HG03521 (cell line): ENCODE measurements at regions not wholly inside any gene's neighbourhood (a gene's known extent, or its start where the extent isn't known, plus 50 kb on each side); places are given as distances from the start of the nearest gene placed in this dataset.

Source experiments
- ATAC-seq: cut with Tn5 transposase; IDR thresholded peaks from one replicate; pipeline ENCODE4 v1.9.1; 2021; ENCODE audit warnings: mild to moderate bottlenecking, moderate library complexity; ENCODE audit not compliant: unreplicated experiment

DNA sequence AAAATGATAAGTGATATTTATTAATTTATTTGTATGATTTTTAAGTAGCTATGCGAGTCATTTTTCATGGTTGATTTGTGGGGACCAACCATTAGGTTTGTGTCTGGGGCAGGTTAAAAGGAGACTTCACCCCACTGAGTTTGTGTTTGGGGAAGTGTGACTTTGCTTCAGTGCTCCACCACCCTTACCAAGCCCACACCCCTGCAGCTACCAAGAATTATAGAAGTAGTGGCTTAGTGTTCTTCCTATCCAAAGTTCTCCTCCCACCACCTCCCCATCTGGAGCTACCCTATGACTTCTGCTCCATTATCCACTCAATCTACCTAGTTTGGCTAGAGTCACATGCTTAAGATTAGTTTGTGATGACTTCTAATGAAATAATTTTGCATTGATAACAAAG lies 182.1 kb upstream of the ZEB2 start:
- no peak for ATAC-seq

DNA sequence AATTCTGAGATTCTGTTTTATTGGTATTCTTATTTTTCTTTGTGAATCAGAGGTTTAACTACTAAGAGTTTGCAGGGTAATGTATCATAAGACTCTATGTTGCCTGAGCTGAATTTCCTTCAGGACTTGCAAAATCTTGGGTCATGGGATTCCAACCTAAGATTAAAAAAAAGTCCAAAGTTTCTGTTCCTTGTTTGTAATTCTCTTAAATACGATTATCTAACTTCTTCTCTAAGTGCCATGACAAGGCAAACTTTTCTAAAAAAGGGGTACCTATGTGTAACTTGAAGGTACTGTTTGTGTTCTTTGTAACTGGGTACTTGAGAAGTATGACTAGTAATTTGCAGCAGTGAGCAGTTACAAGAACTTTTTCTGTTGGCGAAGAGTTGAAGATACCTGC lies 181.3 kb upstream of the ZEB2 start:
- no peak for ATAC-seq

DNA sequence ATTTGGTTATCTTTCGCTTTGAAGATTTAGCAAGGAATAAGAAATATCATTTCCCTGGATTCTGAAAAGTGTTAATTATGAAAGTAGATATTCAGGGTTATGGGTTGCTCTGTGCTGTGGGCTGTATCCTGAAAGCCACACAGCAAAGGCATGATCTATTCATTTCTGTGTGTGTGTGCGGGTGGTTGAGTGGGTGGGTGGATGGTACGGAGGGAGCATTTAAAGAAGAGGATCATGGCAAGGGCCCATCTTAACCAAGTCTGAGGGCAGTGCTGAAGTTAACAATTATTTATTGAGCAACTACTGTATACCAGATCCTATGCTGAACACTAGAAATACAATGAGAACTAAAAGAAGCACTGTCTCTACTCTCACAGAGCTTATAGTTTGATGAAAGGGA lies 178.2 kb upstream of the ZEB2 start:
- no peak for ATAC-seq

DNA sequence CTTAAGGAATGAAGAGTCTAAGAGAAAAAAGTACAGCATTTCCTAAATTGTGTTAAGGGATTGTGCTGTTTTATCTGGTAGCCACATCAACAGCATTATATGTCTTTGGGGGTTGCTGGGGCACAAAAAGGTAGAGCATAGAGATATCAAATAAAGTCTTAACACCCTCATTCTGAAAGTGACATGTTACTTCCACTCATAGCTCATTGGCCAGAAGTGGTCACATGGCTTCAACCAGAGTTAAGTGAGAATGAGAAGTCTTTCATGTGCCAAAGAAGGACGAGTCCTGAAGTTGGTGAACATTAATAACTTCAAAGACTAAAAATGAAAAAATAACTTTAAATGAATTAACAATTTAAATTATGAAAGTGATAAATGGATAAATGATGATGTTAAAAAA lies 175.7 kb upstream of the ZEB2 start:
- no peak for ATAC-seq

DNA sequence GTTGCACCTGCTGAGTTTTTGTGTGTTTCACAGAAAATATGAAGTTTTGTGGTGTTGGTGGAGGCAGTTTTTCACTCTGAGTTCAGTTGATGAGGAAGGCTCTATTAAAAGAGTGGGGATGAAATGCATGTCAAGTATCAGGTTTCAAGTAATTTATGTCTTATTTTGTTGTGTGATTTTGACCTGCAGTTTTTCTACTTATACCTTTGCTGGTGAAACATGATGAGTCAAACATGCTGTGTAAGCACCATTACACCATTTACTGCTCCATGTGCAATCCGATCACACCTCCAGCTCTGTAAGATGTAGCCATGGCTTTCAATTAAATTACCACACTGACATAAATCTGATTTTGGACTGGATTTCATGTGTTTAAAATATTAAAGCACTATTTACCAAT lies 174.5 kb upstream of the ZEB2 start:
- no peak for ATAC-seq

DNA sequence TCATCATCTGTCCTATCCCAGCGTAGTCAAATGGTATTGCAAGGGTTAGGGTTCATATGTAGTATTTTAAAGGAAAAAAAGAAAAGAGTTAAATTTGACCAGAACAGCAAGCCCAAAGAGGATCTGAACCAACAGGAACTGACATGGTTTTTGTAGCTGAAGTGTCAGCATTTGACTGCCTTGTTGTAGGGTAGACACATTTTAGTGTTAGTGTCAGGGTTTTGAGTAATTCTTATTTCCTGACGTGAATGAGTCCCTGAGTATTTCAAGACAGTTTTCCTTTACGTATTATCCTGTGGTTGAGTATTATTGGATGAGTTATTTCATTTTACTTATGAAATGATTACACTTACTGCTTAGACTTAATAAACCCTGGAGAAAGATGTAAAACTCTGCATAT lies 173.3 kb upstream of the ZEB2 start:
- no peak for ATAC-seq

DNA sequence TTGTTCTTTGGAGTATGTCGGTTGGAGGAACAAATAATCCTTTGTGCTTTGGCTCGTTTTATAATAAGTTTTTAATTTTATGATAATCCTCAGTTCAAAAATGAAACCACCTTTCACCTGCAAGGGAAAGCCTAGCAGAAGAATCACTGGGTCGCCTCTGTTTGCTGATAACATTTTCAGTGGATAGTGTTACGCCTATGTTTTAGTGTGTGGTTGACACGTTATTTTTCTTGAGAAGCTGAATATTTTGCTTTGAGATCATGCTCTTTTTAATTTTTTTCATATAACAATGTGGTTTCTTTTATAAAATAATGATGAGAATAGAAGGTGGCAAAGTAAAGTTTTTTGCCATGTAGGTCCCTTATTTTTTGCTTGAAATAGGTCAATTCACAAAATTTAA lies 172.7 kb upstream of the ZEB2 start:
- ATAC-seq = no peak

DNA sequence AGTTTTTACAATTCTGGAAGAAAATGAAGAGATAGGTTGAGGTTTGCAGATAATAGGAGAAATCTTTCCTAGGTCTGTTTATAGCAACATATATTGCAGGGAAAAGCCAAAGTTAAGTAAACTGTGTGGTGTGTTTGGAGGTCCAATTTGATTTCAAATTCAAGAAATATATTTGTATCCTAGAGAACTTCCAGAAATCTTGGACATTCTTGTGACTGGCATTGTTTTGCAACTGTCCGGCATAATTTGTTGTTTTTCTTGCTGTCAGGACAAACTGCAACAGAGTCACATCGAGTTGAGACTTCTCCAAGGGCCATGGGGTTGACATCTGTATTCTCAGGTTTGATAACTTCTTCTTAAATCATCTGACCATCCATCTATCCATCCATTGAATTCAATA lies 170.9 kb upstream of the ZEB2 start:
- no peak for ATAC-seq

DNA sequence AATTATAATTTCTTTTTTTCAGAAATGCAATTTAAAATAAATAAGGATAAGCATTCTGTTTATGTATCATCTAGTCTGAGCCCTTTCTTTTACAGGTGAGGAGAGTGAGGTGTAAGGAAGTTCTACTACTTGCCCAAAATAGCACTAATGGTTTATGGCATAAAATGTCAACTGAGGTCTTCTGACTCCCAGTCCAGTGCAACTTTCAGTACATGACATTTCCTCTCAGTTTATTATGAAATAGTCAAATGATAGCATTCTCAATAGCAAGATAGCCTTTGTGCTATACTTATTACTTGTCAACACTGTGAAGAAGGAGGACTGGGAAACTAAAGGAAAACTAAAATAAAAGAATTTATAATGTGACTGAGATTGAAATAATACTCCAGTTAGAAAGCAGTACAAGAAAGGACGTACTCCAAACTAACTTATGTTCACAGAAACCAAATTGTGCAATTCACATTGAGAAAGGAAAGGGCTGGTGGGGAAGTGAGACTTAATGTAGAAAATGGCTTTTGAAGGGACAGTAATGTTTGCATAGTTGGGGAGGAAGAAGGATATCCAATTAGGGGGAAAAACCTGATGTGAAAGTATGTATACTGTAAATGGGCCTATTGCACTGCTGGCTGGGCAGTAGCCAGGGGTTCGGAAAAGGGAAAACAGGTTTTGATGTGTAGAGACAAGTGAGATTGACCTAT lies 166.7 kb upstream of the ZEB2 start:
- no peak for ATAC-seq

DNA sequence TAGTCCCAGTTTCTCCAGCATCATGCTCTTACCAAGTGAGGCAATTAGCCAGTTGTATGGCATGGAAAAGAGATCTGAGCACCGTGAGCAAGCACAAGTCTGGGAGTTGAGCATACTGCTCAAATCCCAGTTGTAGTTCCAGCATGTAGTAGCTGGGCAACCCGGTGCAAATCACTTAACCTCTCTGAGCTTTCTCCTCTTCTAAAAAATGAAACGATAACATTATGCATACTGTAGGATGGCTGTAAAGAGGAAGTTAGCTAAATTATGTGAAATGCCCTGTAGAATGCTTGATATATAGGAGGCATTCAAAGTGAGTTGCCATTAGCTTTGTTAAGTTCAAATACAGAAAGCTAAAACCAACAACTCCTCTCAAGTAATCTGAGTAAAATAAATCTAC lies 164.0 kb upstream of the ZEB2 start:
- no peak for ATAC-seq

DNA sequence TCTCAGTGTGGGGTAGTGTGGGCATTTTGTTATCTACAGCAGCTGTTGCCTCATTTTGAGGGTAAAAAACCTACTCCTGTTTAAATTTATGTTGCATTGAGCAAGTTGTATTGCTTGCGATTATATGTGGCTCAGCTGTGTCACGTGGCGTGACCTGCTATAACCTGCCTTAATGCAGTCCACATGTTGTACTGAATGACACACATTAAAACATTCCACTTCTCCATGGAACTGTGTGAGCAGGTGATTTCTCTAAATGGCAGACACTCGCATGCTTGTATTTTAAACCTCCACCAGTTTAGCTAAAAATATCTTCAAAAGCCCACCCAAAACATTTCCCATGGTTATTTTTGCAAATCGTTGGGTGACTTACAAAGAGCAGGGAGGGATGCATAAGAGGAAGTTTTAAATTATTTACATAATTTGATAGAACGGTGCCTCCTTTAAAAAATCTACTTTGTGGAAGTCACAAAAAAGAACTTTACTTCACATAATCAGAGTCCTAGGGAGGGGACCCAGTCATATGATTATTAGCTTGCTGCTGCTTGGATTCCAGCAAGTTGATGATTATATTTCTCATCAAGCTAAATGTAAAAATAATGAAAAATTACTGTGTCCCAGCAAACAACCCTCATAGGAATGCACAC lies 163.3 kb upstream of the ZEB2 start:
- ATAC-seq = no peak

DNA sequence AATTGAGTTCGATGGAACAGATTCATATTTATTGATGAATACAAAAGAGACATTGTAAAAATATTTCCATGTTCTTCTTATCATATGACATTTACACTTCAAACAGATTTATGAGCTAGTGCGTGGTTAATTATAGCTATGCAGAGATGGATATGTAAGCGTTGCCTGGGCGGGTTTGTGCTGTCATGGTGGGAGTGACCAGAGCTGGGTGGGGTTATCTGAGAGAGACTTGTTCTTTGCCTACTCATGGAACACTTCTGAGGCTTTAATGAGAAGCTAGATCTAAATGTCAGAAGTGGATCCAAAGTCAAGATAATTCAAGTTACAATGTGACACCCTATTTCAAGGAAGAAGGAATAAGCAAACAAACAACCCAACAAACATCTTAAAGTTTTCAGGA lies 162.3 kb upstream of the ZEB2 start:
- ATAC-seq = no peak

DNA sequence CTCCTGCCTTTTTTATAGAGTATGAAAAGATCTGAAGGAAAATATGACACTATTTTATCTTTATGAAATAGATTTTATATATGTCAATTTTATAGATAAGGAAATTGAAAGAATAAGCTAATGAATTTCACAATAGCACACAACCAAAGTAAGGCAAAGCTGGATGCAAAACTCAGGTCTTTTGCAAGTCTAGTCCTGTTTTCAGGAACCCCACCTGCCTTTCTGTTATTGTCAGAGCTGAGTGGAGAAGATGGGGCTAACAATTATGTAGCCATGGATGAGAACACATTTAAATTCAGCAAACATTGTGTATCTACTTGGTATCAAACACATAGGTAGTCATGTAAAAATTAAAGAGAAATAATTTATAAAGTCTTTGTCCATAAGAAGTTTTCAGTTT lies 161.5 kb upstream of the ZEB2 start:
- no peak for ATAC-seq

DNA sequence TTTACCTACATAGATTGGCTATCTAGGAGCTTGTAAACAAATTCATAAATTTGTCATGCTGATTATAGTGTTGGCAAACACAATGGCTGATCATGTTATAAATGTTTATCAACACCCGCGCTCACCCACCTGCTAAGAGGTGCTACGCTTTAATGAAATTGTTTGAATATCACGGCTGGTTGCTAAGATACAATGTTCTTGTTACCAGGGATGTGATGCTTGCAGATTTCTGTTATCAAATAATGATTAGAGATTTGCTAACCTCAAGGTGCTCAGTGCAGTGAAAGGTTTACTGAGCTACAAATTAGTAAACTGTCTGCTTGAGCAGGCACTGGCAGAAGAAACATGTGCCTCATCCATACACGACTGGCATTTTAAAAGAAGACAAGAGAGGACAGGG lies 160.0 kb upstream of the ZEB2 start:
- ATAC-seq = no peak

DNA sequence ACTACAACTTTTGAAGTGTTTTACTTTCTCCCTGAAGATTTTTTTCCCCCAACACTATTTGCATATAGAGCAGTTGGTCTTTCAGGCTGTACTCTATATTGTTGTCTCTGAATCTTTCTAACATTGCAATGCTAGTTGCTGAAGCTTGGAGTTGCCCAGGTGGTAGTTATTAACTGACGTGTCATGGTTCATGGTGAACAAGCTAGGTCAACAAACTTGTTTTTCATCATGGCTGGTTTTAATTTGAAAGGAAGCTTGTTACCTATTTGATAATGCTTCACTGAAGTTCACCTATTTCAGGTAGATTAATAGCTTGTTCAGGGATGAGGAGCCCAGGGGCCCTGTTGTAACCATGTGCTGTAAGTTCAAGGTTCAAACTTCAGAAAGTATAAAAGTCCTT lies 158.8 kb upstream of the ZEB2 start:
- no peak for ATAC-seq

DNA sequence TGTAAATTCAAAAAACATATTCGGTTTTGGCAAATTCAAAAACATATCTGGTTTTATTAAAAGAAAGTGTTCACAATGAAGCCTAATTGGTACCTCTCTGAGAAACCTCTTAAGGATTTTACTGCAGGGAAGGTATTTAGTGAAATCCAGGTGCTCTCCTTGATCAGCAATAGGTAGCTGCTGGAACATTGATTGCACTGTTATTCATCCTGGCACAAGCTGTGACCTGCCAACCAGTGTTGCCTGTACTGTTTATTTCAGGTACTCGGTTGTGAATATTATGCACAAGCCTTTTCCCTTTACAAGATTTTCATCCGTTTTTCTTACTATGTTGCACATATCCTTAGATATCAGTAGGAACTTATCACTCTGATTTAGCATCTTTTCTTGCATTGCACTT lies 155.8 kb upstream of the ZEB2 start:
- ATAC-seq = no peak

DNA sequence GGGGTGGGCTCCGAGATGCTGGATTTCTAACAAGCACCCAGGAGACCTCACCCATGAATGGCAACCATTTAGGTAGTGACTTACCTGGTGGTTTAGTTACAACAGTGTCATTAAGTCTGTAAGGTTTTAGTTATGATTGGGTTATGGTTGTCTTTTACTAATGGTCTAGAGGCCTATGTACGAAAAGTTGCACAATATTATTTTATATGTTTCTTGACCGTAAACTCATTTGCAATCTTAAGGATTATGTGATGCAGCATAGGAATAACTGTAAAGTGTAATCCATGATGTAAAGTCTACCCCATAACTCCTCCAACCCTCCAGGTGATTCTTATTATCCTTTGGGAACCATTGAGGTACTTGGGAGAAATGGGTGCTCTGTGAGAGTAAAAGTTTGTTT lies 155.4 kb upstream of the ZEB2 start:
- no peak for ATAC-seq

DNA sequence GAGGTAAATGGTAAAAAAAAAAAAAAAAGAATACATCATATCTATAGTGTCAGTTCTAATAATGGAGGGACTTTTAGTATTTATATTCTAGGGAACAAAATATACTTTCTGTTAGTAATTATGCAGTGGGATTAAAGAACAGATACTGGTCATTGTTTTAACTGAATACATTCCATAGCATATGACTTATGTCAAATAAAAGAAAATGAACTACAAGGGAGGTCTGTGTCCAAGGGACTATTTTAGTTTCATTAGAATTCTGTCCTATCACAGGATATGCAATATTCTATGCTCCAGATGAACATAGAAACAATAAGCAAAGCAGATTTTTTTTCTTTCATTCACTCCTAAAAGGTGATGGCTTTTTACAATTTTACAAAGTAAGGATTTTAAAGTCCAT lies 154.2 kb upstream of the ZEB2 start:
- no peak for ATAC-seq

DNA sequence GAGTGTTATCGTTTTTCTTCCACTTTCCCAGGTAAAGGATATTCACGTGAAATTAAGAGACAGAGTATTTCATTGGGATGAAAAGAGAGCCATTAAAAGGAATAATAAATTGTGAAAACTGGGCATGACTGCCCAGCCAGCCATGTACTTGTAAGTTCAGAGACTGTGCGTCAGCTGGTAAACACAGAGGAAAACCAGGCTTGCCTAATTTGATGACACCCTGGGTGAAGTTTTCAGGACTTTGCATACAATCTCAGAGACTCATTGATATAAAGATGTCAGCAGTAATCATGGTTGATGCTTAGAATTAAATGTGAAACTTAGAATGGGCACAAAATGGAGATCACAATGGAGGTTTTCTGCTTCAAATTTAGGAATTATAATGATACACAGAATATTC lies 153.5 kb upstream of the ZEB2 start:
- no peak for ATAC-seq

DNA sequence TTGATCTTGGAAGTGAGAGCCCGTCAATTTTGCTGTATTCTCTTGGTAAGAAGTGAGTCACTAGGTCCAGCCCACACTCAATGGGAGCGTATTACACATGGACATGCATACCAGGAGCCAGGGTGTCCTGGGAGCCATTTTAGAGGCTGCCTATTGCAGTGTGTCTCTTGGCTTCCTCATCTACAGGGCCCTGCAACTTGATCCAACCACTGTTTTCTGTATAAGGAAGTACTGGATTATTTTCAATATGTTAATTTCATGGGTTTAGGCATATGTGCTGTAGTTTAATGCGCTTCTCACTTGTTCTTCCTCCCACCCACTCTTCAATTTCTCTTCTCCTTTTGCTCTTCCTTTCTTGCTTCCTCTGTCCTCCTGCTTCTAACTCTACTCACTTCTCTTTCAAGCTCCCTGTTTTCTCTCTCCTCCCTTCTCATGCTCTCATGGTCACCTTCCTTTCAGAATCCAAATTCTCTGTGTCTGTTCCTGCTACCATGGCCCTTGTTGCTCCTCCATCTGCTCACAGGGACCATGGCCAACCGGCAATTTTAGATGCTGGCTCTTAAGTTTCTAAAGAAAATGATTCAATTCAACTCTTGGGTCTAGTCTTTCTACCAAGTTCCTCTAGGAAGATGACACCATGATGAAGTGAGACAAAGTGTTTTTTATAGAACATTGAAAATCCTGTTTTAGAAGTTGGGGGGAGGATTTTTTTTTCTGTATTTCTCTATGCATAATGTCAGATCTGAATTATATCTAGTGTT lies 152.0 kb upstream of the ZEB2 start:
- no peak for ATAC-seq

DNA sequence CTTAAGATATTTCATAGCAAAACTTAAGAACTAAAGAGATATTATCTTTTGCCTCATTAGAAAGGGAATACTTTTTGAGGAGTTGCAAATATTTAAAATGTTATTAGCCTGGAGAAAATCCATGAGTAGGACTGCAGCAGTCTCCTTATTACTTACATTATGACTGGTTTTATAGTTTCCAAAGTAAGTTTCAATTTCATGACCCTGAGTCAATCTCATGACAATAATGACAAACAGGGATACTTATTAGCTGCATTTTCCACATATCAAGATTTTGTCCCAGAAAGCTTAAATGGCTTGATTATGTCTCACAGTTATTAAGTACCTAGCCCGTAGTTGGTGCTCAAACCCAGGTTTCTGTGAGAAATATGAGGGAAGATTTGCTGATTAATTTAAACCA lies 150.8 kb upstream of the ZEB2 start:
- no peak for ATAC-seq

DNA sequence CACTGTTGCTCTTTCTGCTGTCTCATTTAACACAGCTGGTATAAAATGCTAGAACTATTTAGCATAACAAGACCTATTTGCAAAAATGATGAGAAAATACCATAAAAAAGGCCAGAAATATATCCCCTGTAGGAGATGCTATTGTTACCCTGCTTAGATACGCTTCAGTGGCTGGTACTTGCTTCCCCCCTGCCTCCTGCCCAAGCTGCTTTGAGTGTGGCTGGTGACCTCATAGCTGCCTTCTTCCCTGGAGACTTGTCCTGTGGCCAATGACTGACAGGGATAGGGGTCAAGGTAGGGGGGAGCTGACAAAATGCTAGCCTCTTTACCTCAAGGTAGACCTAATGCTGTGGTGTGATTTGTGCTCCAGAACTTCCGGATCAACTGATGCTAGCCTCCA lies 150.2 kb upstream of the ZEB2 start:
- no peak for ATAC-seq
